HEK293 (cell line): ENCODE measurements at regions not wholly inside any gene's neighbourhood (a gene's known extent, or its start where the extent isn't known, plus 50 kb on each side); places are given as distances from the start of the nearest gene placed in this dataset.

ENCODE experiments used
- CTCF ChIA-PET: fragments of 350-600 bp; formaldehyde crosslinking; extraction: SDS; loops from one replicate; lab custom pipeline; 2021; ENCODE audit warnings: antibody characterized with exemption; lab: Yijun Ruan, JAX
- POLR2A ChIA-PET: fragments of 300-600 bp; formaldehyde crosslinking; extraction: SDS; loops from one replicate; lab custom pipeline; 2020; ENCODE audit warnings: antibody characterized with exemption, inconsistent platforms; lab: Yijun Ruan, JAX
- H3K27ac ChIP-seq: fragments of 200-500 bp; sonication (Bioruptor generic); 2 replicates; pipeline ENCODE4 v1.5.1; 2014; ENCODE audit warnings: low read depth, low read length, control low read depth, inconsistent platforms; ENCODE audit errors: extremely low read depth
- H3K36me3 ChIP-seq, 2 experiments: fragments of 200-500 bp in 1 of 2; sonication (Bioruptor generic) in 1 of 2; 1 replicate in 1 of 2; 2 replicates in 1 of 2; pipeline ENCODE4 v1.5.1; 2014 to 2017; ENCODE audit warnings: inconsistent platforms in 2 of 2, low read length in 2 of 2; ENCODE audit not compliant: control insufficient read depth in 2 of 2, insufficient read depth in 1 of 2
- H3K4me1 ChIP-seq: fragments of 200-500 bp; sonication (Bioruptor generic); 2 replicates; pipeline ENCODE4 v1.5.1; 2014; ENCODE audit warnings: mild to moderate bottlenecking, low read length, inconsistent platforms; ENCODE audit not compliant: control insufficient read depth, insufficient read depth
- H3K4me3 ChIP-seq: 2 replicates; pipeline ENCODE4 v1.5.1; 2011; ENCODE audit warnings: low read depth, mild to moderate bottlenecking, control low read depth, low read length, moderate library complexity
- H3K9me3 ChIP-seq: fragments of 200-500 bp; sonication (Bioruptor generic); 2 replicates; pipeline ENCODE4 v1.5.1; 2014; ENCODE audit warnings: low read depth, low read length, inconsistent platforms; ENCODE audit not compliant: control insufficient read depth, insufficient read depth
- KLF1 ChIP-seq: fragments of 450-650 bp; formaldehyde crosslinking; IDR thresholded peaks from 2 replicates; pipeline ENCODE4 v1.5.1; 2016; ENCODE audit warnings: missing biosample characterization, missing genetic modification characterization
- MYNN ChIP-seq: fragments of 450-650 bp; formaldehyde crosslinking; IDR thresholded peaks from 2 replicates; pipeline ENCODE4 v1.5.1; 2016; ENCODE audit warnings: missing biosample characterization, missing genetic modification characterization, borderline replicate concordance
- PRDM1 ChIP-seq: fragments of 450-650 bp; formaldehyde crosslinking; IDR thresholded peaks from 2 replicates; pipeline ENCODE4; 2016; ENCODE audit warnings: missing biosample characterization, missing genetic modification characterization
- RBAK ChIP-seq: fragments of 450-650 bp; formaldehyde crosslinking; IDR thresholded peaks from 2 replicates; pipeline ENCODE4 v1.5.1; 2016; ENCODE audit warnings: missing biosample characterization, missing genetic modification characterization
- ZNF133 ChIP-seq: fragments of 450-650 bp; formaldehyde crosslinking; IDR thresholded peaks from 2 replicates; pipeline ENCODE4 v1.5.1; 2016; ENCODE audit warnings: missing biosample characterization, missing genetic modification characterization
- ZNF174 ChIP-seq: fragments of 450-650 bp; formaldehyde crosslinking; IDR thresholded peaks from 2 replicates; pipeline ENCODE4 v1.5.0; 2017; ENCODE audit warnings: missing biosample characterization, mild to moderate bottlenecking, missing genetic modification characterization
- ZNF184 ChIP-seq: fragments of 450-650 bp; IDR thresholded peaks from 2 replicates; pipeline ENCODE4 v1.5.1; 2018; ENCODE audit warnings: missing biosample characterization, mild to moderate bottlenecking, missing genetic modification characterization
- ZNF221 ChIP-seq: fragments of 450-650 bp; formaldehyde crosslinking; IDR thresholded peaks from 2 replicates; pipeline ENCODE4 v1.5.1; 2017; ENCODE audit warnings: missing biosample characterization, missing genetic modification characterization, borderline replicate concordance
- ZNF292 ChIP-seq: fragments of 450-650 bp; formaldehyde crosslinking; IDR thresholded peaks from 2 replicates; pipeline ENCODE4 v1.5.1; 2016; ENCODE audit warnings: low read depth, missing biosample characterization, missing genetic modification characterization, borderline replicate concordance
- ZNF37A ChIP-seq: fragments of 450-650 bp; IDR thresholded peaks from 2 replicates; pipeline ENCODE4 v1.5.1; 2018; ENCODE audit warnings: missing biosample characterization, missing genetic modification characterization
- ZNF423 ChIP-seq: fragments of 450-650 bp; formaldehyde crosslinking; IDR thresholded peaks from 2 replicates; pipeline ENCODE4 v1.5.1; 2016; ENCODE audit warnings: missing biosample characterization, missing genetic modification characterization
- ZNF426 ChIP-seq: fragments of 450-650 bp; formaldehyde crosslinking; IDR thresholded peaks from 2 replicates; pipeline ENCODE4 v1.5.1; 2017; ENCODE audit warnings: missing biosample characterization, missing genetic modification characterization, mild to moderate bottlenecking, inconsistent platforms, moderate library complexity
- ZNF48 ChIP-seq: fragments of 450-650 bp; formaldehyde crosslinking; IDR thresholded peaks from 2 replicates; pipeline ENCODE4 v1.5.1; 2016; ENCODE audit warnings: missing biosample characterization, missing genetic modification characterization
- ZNF548 ChIP-seq: fragments of 450-650 bp; formaldehyde crosslinking; IDR thresholded peaks from 2 replicates; pipeline ENCODE4 v1.5.1; 2016; ENCODE audit warnings: missing biosample characterization, missing genetic modification characterization
- ZNF561 ChIP-seq: fragments of 450-650 bp; IDR thresholded peaks from 2 replicates; pipeline ENCODE4 v1.5.1; 2018; ENCODE audit warnings: missing biosample characterization, missing genetic modification characterization, borderline replicate concordance
- ZNF621 ChIP-seq: fragments of 450-650 bp; formaldehyde crosslinking; IDR thresholded peaks from 2 replicates; pipeline ENCODE4 v1.5.1; 2017; ENCODE audit warnings: missing biosample characterization, missing genetic modification characterization
- ZNF677 ChIP-seq: fragments of 450-650 bp; IDR thresholded peaks from 2 replicates; pipeline ENCODE4 v1.5.0; 2018; ENCODE audit warnings: missing biosample characterization, mild to moderate bottlenecking, missing genetic modification characterization, moderate library complexity
- ZNF776 ChIP-seq: fragments of 450-650 bp; formaldehyde crosslinking; IDR thresholded peaks from 2 replicates; pipeline ENCODE4 v1.5.0; 2017; ENCODE audit warnings: missing biosample characterization, missing genetic modification characterization, borderline replicate concordance
- ZNF837 ChIP-seq: fragments of 450-650 bp; formaldehyde crosslinking; IDR thresholded peaks from 2 replicates; pipeline ENCODE4 v1.5.1; 2016; ENCODE audit warnings: missing biosample characterization, missing genetic modification characterization
- TF ChIP-seq, protein P1 (sequence below): fragments of 450-650 bp; formaldehyde crosslinking; IDR thresholded peaks from 2 replicates; pipeline ENCODE4 v1.5.1; 2016; ENCODE audit warnings: missing biosample characterization, missing genetic modification characterization
- TF ChIP-seq, protein P2 (sequence below): fragments of 450-650 bp; formaldehyde crosslinking; IDR thresholded peaks from 2 replicates; pipeline ENCODE4 v1.5.1; 2016; ENCODE audit warnings: missing biosample characterization, missing genetic modification characterization, borderline replicate concordance
- TF ChIP-seq, protein P3 (sequence below): fragments of 450-650 bp; formaldehyde crosslinking; IDR thresholded peaks from 2 replicates; pipeline ENCODE4 v1.5.1; 2016; ENCODE audit warnings: missing biosample characterization, missing genetic modification characterization
- TF ChIP-seq, protein P4 (sequence below): fragments of 450-650 bp; formaldehyde crosslinking; IDR thresholded peaks from 2 replicates; pipeline ENCODE4 v1.5.1; 2017; ENCODE audit warnings: missing biosample characterization, missing genetic modification characterization

DNA sequence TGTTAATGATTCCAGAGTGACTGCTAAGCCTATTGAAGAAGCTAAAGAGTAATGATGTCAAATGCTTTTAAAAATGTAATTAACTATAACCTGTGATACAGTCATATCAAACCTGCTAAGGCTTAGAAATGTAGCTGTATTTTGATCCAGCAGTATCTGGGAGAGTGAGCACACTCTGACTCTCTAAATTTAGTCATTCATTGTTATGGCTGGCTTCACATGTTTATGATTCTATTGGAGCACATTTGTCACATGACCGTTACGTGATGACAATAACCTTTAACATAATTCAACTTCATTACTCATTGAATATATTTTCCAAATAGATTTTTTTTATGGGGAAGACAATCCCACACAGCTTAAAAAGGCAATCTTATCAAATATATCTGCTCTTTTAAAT, 587.1 kb downstream of the LMO4 start:
- Histone ChIP-seq H3K9me3 (no peaks in the 10 kb centered on the region), H3K36me3 (no peaks in the 10 kb centered on the region)
- POLR2A ChIA-PET = no interaction called here
- TF ChIP-seq ZNF677 (tag by site-specific recombination) (no peak), MYNN (tag by site-specific recombination) (no peak), ZNF184 (tag by site-specific recombination) (no peak), RBAK (tag by site-specific recombination) (no peak), ZNF174 (no peak)
- TF ChIP-seq, protein P1, sequence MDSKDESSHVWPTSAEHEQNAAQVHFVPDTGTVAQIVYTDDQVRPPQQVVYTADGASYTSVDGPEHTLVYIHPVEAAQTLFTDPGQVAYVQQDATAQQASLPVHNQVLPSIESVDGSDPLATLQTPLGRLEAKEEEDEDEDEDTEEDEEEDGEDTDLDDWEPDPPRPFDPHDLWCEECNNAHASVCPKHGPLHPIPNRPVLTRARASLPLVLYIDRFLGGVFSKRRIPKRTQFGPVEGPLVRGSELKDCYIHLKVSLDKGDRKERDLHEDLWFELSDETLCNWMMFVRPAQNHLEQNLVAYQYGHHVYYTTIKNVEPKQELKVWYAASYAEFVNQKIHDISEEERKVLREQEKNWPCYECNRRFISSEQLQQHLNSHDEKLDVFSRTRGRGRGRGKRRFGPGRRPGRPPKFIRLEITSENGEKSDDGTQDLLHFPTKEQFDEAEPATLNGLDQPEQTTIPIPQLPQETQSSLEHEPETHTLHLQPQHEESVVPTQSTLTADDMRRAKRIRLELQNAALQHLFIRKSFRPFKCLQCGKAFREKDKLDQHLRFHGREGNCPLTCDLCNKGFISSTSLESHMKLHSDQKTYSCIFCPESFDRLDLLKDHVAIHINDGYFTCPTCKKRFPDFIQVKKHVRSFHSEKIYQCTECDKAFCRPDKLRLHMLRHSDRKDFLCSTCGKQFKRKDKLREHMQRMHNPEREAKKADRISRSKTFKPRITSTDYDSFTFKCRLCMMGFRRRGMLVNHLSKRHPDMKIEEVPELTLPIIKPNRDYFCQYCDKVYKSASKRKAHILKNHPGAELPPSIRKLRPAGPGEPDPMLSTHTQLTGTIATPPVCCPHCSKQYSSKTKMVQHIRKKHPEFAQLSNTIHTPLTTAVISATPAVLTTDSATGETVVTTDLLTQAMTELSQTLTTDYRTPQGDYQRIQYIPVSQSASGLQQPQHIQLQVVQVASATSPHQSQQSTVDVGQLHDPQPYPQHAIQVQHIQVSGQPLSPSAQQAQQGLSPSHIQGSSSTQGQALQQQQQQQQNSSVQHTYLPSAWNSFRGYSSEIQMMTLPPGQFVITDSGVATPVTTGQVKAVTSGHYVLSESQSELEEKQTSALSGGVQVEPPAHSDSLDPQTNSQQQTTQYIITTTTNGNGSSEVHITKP (tag by site-specific recombination) = no peak
- TF ChIP-seq, protein P2, sequence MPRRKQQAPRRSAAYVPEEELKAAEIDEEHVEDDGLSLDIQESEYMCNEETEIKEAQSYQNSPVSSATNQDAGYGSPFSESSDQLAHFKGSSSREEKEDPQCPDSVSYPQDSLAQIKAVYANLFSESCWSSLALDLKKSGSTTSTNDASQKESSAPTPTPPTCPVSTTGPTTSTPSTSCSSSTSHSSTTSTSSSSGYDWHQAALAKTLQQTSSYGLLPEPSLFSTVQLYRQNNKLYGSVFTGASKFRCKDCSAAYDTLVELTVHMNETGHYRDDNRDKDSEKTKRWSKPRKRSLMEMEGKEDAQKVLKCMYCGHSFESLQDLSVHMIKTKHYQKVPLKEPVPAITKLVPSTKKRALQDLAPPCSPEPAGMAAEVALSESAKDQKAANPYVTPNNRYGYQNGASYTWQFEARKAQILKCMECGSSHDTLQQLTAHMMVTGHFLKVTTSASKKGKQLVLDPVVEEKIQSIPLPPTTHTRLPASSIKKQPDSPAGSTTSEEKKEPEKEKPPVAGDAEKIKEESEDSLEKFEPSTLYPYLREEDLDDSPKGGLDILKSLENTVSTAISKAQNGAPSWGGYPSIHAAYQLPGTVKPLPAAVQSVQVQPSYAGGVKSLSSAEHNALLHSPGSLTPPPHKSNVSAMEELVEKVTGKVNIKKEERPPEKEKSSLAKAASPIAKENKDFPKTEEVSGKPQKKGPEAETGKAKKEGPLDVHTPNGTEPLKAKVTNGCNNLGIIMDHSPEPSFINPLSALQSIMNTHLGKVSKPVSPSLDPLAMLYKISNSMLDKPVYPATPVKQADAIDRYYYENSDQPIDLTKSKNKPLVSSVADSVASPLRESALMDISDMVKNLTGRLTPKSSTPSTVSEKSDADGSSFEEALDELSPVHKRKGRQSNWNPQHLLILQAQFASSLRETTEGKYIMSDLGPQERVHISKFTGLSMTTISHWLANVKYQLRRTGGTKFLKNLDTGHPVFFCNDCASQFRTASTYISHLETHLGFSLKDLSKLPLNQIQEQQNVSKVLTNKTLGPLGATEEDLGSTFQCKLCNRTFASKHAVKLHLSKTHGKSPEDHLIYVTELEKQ = no peak
- TF ChIP-seq, all 188 proteins: peak for 0
- Histone ChIP-seq H3K4me1 (no peaks in the 10 kb centered on the region), H3K27ac (no peak overlapping the region), H3K4me3 (no peak overlapping the region)
- CTCF ChIA-PET = no interaction called here

DNA sequence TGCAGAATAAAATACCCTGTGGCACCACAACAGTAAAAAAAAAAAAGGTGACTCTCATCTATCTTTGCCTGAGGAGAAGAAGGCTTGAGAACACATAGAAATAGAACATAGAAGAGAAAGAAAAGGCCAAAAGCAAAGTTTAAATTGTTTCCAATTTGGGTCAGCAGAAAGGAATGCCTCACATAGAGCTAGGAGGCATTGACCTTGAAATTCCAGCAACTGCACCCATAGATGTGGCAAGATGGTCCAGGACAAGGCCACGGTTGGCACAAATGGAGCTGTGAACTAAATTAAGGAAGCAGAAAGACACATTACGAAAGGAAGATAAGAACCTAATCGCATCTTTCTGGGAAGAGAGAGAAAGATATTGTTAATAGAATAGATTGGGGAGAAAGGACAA, 588.3 kb downstream of the LMO4 start:
- no peak for TF ChIP-seq ZNF423 (tag by site-specific recombination)
- TF ChIP-seq ZNF561 (tag by site-specific recombination) = no peak
- no peak for TF ChIP-seq ZNF776 (tag by site-specific recombination)
- TF ChIP-seq ZNF48 (tag by site-specific recombination) = no peak
- no peak for TF ChIP-seq ZNF292 (tag by site-specific recombination)
- TF ChIP-seq, protein P2 = no peak
- no peak for TF ChIP-seq ZNF548 (tag by site-specific recombination)
- no peak for TF ChIP-seq PRDM1 (tag by site-specific recombination)
- TF ChIP-seq ZNF221 = no peak
- TF ChIP-seq, protein P3, sequence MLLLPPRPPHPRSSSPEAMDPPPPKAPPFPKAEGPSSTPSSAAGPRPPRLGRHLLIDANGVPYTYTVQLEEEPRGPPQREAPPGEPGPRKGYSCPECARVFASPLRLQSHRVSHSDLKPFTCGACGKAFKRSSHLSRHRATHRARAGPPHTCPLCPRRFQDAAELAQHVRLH (tag by site-specific recombination) = no peak
- TF ChIP-seq KLF1 (tag by site-specific recombination) = no peak
- no peak for TF ChIP-seq ZNF133
- TF ChIP-seq ZNF837 (tag by site-specific recombination) = no peak
- no peak for TF ChIP-seq ZNF426
- TF ChIP-seq, protein P4, sequence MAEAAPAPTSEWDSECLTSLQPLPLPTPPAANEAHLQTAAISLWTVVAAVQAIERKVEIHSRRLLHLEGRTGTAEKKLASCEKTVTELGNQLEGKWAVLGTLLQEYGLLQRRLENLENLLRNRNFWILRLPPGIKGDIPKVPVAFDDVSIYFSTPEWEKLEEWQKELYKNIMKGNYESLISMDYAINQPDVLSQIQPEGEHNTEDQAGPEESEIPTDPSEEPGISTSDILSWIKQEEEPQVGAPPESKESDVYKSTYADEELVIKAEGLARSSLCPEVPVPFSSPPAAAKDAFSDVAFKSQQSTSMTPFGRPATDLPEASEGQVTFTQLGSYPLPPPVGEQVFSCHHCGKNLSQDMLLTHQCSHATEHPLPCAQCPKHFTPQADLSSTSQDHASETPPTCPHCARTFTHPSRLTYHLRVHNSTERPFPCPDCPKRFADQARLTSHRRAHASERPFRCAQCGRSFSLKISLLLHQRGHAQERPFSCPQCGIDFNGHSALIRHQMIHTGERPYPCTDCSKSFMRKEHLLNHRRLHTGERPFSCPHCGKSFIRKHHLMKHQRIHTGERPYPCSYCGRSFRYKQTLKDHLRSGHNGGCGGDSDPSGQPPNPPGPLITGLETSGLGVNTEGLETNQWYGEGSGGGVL (tag by site-specific recombination) = no peak
- TF ChIP-seq ZNF621 = no peak
- TF ChIP-seq ZNF37A (tag by site-specific recombination) = no peak
- no peaks in the 10 kb centered on the region for H3K36me3 ChIP-seq
- ChIA-PET CTCF (no interaction called here), POLR2A (no interaction called here)
- H3K9me3 ChIP-seq = no peaks in the 10 kb centered on the region
- H3K27ac ChIP-seq = no peak overlapping the region
- H3K4me1 ChIP-seq = no peaks in the 10 kb centered on the region
- H3K4me3 ChIP-seq = no peak overlapping the region
